ENCODE measurements at regions not wholly inside any gene's neighbourhood (a gene's known extent, or its start where the extent isn't known, plus 50 kb on each side); places are given as distances from the start of the nearest gene placed in this dataset.

- H3K4me1 ChIP-seq: peaks cover 0 to 7% (median 0%) of the 10 kb centered on the region in 6 donors
Observed at GRCh38 chr11:26839911-26840698, 118.2 kb upstream of the SLC5A12 start.

GRCh38 chr11:26841818-26842473, 120.1 kb upstream of the SLC5A12 start:
- Histone ChIP-seq H3K4me1 (peaks cover 0 to 7% (median 0%) of the 10 kb centered on the region in 6 donors), H3K4me3 (no peak overlapping the region), H3K36me3 (no peaks in the 10 kb centered on the region), H3K9me3 (no peaks in the 10 kb centered on the region), H3K27ac (peak overlapping the region in 3 of 8 donors; percentile 1 to 8 (median 7)), H3K27me3 (replicated peaks in 1 of 7) (no peaks in the 10 kb centered on the region)
- DNase-seq: no peak
- WGBS, 5 donors: 62 to 78% (median 66%) methylated on average over 2 of the region's 2 CpGs
- intact Hi-C loops (cut with DNase I; ENCODE audit: low total_unique reads): no loop called here
- TF ChIP-seq CTCF (IDR thresholded peaks at IDR 0.05 in 8 of 11, conservative IDR thresholded peaks at IDR 0.05 in 3 of 11): no peak
- TF ChIP-seq POLR2A (IDR thresholded peaks at IDR 0.05): no peak
- no peak for TF ChIP-seq POLR2AphosphoS5 (IDR thresholded peaks at IDR 0.05)

More at GRCh38 chr11:26839911-26840698, 118.2 kb upstream of the SLC5A12 start:
- Histone ChIP-seq H3K27me3 (replicated peaks in 1 of 7) (no peaks in the 10 kb centered on the region), H3K4me3 (no peak overlapping the region), H3K36me3 (no peaks in the 10 kb centered on the region), H3K27ac (no peak overlapping the region), H3K9me3 (no peaks in the 10 kb centered on the region)
- intact Hi-C loops (cut with DNase I; ENCODE audit: low total_unique reads): no loop called here
- TF ChIP-seq POLR2A (IDR thresholded peaks at IDR 0.05) (no peak), POLR2AphosphoS5 (IDR thresholded peaks at IDR 0.05) (no peak), CTCF (IDR thresholded peaks at IDR 0.05 in 8 of 11, conservative IDR thresholded peaks at IDR 0.05 in 3 of 11) (no peak)
- no peak for DNase-seq
- 83 to 99% (median 91%) methylated on average over 3 of the region's 3 CpGs for WGBS, 5 donors

- DNase-seq: no peak
- peaks cover 0 to 7% (median 0%) of the 10 kb centered on the region in 6 donors for H3K4me1 ChIP-seq
- peak overlapping the region in 1 of 8 donors; percentile 7 for H3K27ac ChIP-seq
- H3K36me3 ChIP-seq: no peaks in the 10 kb centered on the region
- 71 to 78% (median 73%) methylated on average over 3 of the region's 3 CpGs for WGBS, 5 donors
- H3K27me3 ChIP-seq (replicated peaks in 1 of 7): no peaks in the 10 kb centered on the region
- no peaks in the 10 kb centered on the region for H3K9me3 ChIP-seq
- intact Hi-C loops (cut with DNase I; ENCODE audit: low total_unique reads): no loop called here
- no peak overlapping the region for H3K4me3 ChIP-seq
- TF ChIP-seq POLR2AphosphoS5 (IDR thresholded peaks at IDR 0.05): no peak
- TF ChIP-seq POLR2A (IDR thresholded peaks at IDR 0.05): no peak
- no peak for TF ChIP-seq CTCF (IDR thresholded peaks at IDR 0.05 in 8 of 11, conservative IDR thresholded peaks at IDR 0.05 in 3 of 11)
Observed at GRCh38 chr11:26842478-26843282, 120.8 kb upstream of the SLC5A12 start.

All from spleen (tissue), 11 donors.